Neural cell (in vitro differentiated cells): ENCODE measurements at regions not wholly inside any gene's neighbourhood (a gene's known extent, or its start where the extent isn't known, plus 50 kb on each side); places are given as distances from the start of the nearest gene placed in this dataset.

Source experiments
- CTCF ChIP-seq: fragments of 450-650 bp; IDR thresholded peaks from 2 replicates; pipeline ENCODE4 v1.5.1; 2014; ENCODE audit warnings: antibody characterized with exemption, mild to moderate bottlenecking, moderate library complexity; ENCODE audit not compliant: poor library complexity, severe bottlenecking
- EZH2 ChIP-seq: fragments of 200-600, 300-800 bp; shearing (Covaris generic), sonication (generic); IDR thresholded peaks from 2 replicates; pipeline ENCODE4 v1.6.1; 2014; ENCODE audit warnings: antibody characterized with exemption, low read length, borderline replicate concordance, mild to moderate bottlenecking; ENCODE audit not compliant: insufficient read depth, poor library complexity, severe bottlenecking

- TF ChIP-seq CTCF (no peak), EZH2 (no peak)
Observed at GRCh38 chr1:22261580-22261979, 118.7 kb upstream of the WNT4 start.
